HEK293T (cell line): ENCODE measurements at regions not wholly inside any gene's neighbourhood (a gene's known extent, or its start where the extent isn't known, plus 50 kb on each side); places are given as distances from the start of the nearest gene placed in this dataset.

Source experiments
- ARNT ChIP-seq: fragments of 450-650 bp; IDR thresholded peaks from 2 replicates; pipeline ENCODE4 v1.6.1; 2017; ENCODE audit warnings: mild to moderate bottlenecking
- ELF4 ChIP-seq: fragments of 450-650 bp; IDR thresholded peaks from 2 replicates; pipeline ENCODE4 v1.6.1; 2017; ENCODE audit warnings: antibody characterized with exemption
- FOXK2 ChIP-seq: fragments of 450-650 bp; IDR thresholded peaks from 2 replicates; pipeline ENCODE4 v1.6.1; 2016; ENCODE audit warnings: mild to moderate bottlenecking
- FOXM1 ChIP-seq: fragments of 450-650 bp; IDR thresholded peaks from 2 replicates; pipeline ENCODE4 v1.6.1; 2017; ENCODE audit warnings: mild to moderate bottlenecking, borderline replicate concordance
- SP1 ChIP-seq: fragments of 450-650 bp; IDR thresholded peaks from 2 replicates; pipeline ENCODE4 v1.6.1; 2017
- SUZ12 ChIP-seq: fragments of 450-650 bp; IDR thresholded peaks from 2 replicates; pipeline ENCODE4 v1.6.1; 2016; ENCODE audit warnings: mild to moderate bottlenecking

DNA sequence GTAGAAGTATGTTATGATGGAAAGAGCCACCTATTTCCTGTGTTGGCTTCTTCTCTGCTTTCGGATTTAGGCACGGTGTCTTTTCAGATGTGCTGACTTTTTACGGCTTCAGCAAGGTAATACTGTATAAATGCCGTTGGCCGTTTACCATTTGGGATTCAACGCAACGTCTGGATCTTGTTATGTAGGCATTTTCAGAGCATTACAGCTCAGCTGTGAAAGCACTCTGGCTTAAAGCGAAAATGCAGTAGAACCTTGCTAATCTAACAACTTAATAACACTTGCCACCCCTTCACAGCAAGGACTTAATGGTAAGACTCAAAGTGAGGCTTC is 229.9 kb downstream of the EFCAB11 start:
- no peak for TF ChIP-seq ARNT
- no peak for TF ChIP-seq FOXM1
- no peak for TF ChIP-seq FOXK2
- TF ChIP-seq SUZ12 = no peak
- no peak for TF ChIP-seq ELF4
- TF ChIP-seq SP1 = no peak
